D721Med (cell line): ENCODE measurements at regions not wholly inside any gene's neighbourhood (a gene's known extent, or its start where the extent isn't known, plus 50 kb on each side); places are given as distances from the start of the nearest gene placed in this dataset.

Experiments
- DNase-seq: peaks from one replicate; pipeline ENCODE4 v3.0.0; 2011; ENCODE audit warnings: low spot score; ENCODE audit not compliant: insufficient read length
- FAIRE-seq: peaks from 2 replicates; lab custom pipeline; 2011; peaks lifted over from hg19 to GRCh38; lab: Jason Lieb, UNC
- CTCF ChIP-seq: IDR thresholded peaks from 2 replicates; pipeline ENCODE4 v1.5.1; 2012; ENCODE audit warnings: mild to moderate bottlenecking, control low read depth; ENCODE audit not compliant: insufficient read depth; ENCODE audit errors: missing control alignments

- no peak for TF ChIP-seq CTCF
- DNase-seq (no peak), FAIRE-seq (peak; percentile 76)
These were observed 214.6 kb upstream of the RGS18 start for GRCh38 chr1:191943684-191944083.

- DNase-seq, result no peak
- TF ChIP-seq CTCF, result no peak
- FAIRE-seq, result no peak
These were observed 204.7 kb upstream of the RGS18 start for GRCh38 chr1:191953526-191953925.

- TF ChIP-seq CTCF, result no peak
- DNase-seq (no peak), FAIRE-seq (no peak)
These were observed 198.4 kb upstream of the RGS18 start for GRCh38 chr1:191959856-191960255.

GRCh38 chr1:191963286-191963685, 195.0 kb upstream of the RGS18 start:
- TF ChIP-seq CTCF, result no peak
- DNase-seq (no peak), FAIRE-seq (no peak)

GRCh38 chr1:191963781-191964455, 194.3 kb upstream of the RGS18 start:
- peak; percentile 29 for FAIRE-seq
- TF ChIP-seq CTCF, result no peak
- DNase-seq, result no peak

- DNase-seq (no peak), FAIRE-seq (peak; percentile 69)
- no peak for TF ChIP-seq CTCF
These were observed 189.0 kb upstream of the RGS18 start for GRCh38 chr1:191969290-191969689.

- no peak for TF ChIP-seq CTCF
- no peak for FAIRE-seq
- no peak for DNase-seq
These were observed 188.1 kb upstream of the RGS18 start for GRCh38 chr1:191970116-191970515.
